Neural progenitor cell (in vitro differentiated cells): ENCODE measurements at regions not wholly inside any gene's neighbourhood (a gene's known extent, or its start where the extent isn't known, plus 50 kb on each side); places are given as distances from the start of the nearest gene placed in this dataset.

ENCODE experiments used
- DNase-seq: peaks from one replicate; pipeline ENCODE4 v3.0.0-alpha.2; 2016; ENCODE audit warnings: low spot score
- H2AFZ ChIP-seq: fragments of 200-600 bp; sonication (generic); replicated peaks from 2 replicates; pipeline ENCODE4 v1.6.1; 2016; ENCODE audit warnings: antibody characterized with exemption
- H3F3A ChIP-seq: fragments of 200-600 bp; sonication (generic); 2 replicates; pipeline ENCODE4 v1.6.1; 2016; ENCODE audit warnings: antibody characterized with exemption, low read depth
- H3K27ac ChIP-seq: fragments of 200-600 bp; sonication (generic); 2 replicates; pipeline ENCODE4 v1.5.1; 2016; ENCODE audit warnings: mild to moderate bottlenecking
- H3K27me3 ChIP-seq: fragments of 200-600 bp; sonication (generic); 2 replicates; pipeline ENCODE4 v1.6.1; 2016; ENCODE audit warnings: mild to moderate bottlenecking, moderate library complexity
- H3K36me3 ChIP-seq: fragments of 200-600 bp; sonication (generic); 2 replicates; pipeline ENCODE4 v1.5.1; 2016
- H3K4me1 ChIP-seq: fragments of 200-600 bp; sonication (generic); 2 replicates; pipeline ENCODE4 v1.6.1; 2016; ENCODE audit warnings: mixed run types
- H3K4me2 ChIP-seq: fragments of 200-600 bp; sonication (generic); 2 replicates; pipeline ENCODE4 v1.6.1; 2016
- H3K4me3 ChIP-seq: fragments of 200-600 bp; sonication (generic); 2 replicates; pipeline ENCODE4 v1.5.1; 2016
- H3K79me2 ChIP-seq: fragments of 200-600 bp; sonication (generic); 2 replicates; pipeline ENCODE4 v1.6.1; 2016; ENCODE audit warnings: low read depth
- H3K9ac ChIP-seq: fragments of 200-600 bp; sonication (generic); 2 replicates; pipeline ENCODE4 v1.6.1; 2016
- H3K9me3 ChIP-seq: fragments of 200-600 bp; sonication (generic); 2 replicates; pipeline ENCODE4 v1.5.1; 2016; ENCODE audit warnings: low read depth
- H4K20me1 ChIP-seq: fragments of 200-600 bp; sonication (generic); 2 replicates; pipeline ENCODE4 v1.6.1; 2016; ENCODE audit warnings: low read depth
- H3K27ac Mint-ChIP-seq: 3 replicates; pipeline ENCODE4 v1.8.0; 2021; ENCODE audit warnings: mixed read lengths
- H3K27me3 Mint-ChIP-seq: 2 replicates; pipeline ENCODE4 v1.8.0; 2022; ENCODE audit warnings: low read depth, mild to moderate bottlenecking, inconsistent platforms, moderate library complexity, mixed read lengths; ENCODE audit not compliant: insufficient read depth
- H3K36me3 Mint-ChIP-seq: 3 replicates; pipeline ENCODE4 v1.8.0; 2021; ENCODE audit warnings: mixed read lengths
- H3K4me1 Mint-ChIP-seq: 3 replicates; pipeline ENCODE4 v1.8.0; 2021; ENCODE audit warnings: mixed read lengths
- H3K4me3 Mint-ChIP-seq: 3 replicates; pipeline ENCODE4 v1.8.0; 2021; ENCODE audit warnings: mild to moderate bottlenecking, moderate library complexity, mixed read lengths
- H3K9me3 Mint-ChIP-seq: 3 replicates; pipeline ENCODE4 v1.8.0; 2020; ENCODE audit warnings: mixed read lengths
- EZH2 ChIP-seq: fragments of 200-600 bp; sonication (generic); IDR thresholded peaks from 2 replicates; pipeline ENCODE4 v1.6.1; 2017; ENCODE audit warnings: antibody characterized with exemption, mild to moderate bottlenecking, moderate library complexity
- EZH2phosphoT487 ChIP-seq: fragments of 200-600 bp; sonication (generic); IDR thresholded peaks from 2 replicates; pipeline ENCODE4 v1.6.1; 2017; ENCODE audit warnings: antibody characterized with exemption
- TF ChIP-seq, protein P1 (sequence below): fragments of 200-600 bp; sonication (generic); IDR thresholded peaks from 2 replicates; pipeline ENCODE4 v1.5.1; 2017; ENCODE audit warnings: antibody characterized with exemption, mild to moderate bottlenecking

- Histone ChIP-seq H3K9me3 (no peaks in the 10 kb centered on the region), H3K4me1 (no peaks in the 10 kb centered on the region), H3K4me3 (no peak overlapping the region), H3K27ac (no peak overlapping the region), H3K36me3 (no peaks in the 10 kb centered on the region), H3K79me2 (no peaks in the 10 kb centered on the region), H3K9ac (no peak overlapping the region), H3K27me3 (no peaks in the 10 kb centered on the region), H3F3A (no peaks in the 10 kb centered on the region), H4K20me1 (no peaks in the 10 kb centered on the region), H3K4me2 (no peak overlapping the region), H2AFZ (no peak overlapping the region)
- no peaks in the 10 kb centered on the region for H3K36me3 Mint-ChIP-seq
- TF ChIP-seq EZH2phosphoT487: no peak
- no peak for TF ChIP-seq EZH2
- TF ChIP-seq, protein P1, sequence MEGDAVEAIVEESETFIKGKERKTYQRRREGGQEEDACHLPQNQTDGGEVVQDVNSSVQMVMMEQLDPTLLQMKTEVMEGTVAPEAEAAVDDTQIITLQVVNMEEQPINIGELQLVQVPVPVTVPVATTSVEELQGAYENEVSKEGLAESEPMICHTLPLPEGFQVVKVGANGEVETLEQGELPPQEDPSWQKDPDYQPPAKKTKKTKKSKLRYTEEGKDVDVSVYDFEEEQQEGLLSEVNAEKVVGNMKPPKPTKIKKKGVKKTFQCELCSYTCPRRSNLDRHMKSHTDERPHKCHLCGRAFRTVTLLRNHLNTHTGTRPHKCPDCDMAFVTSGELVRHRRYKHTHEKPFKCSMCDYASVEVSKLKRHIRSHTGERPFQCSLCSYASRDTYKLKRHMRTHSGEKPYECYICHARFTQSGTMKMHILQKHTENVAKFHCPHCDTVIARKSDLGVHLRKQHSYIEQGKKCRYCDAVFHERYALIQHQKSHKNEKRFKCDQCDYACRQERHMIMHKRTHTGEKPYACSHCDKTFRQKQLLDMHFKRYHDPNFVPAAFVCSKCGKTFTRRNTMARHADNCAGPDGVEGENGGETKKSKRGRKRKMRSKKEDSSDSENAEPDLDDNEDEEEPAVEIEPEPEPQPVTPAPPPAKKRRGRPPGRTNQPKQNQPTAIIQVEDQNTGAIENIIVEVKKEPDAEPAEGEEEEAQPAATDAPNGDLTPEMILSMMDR: no peak
- no peak overlapping the region for H3K4me3 Mint-ChIP-seq
- H3K27ac Mint-ChIP-seq: no peak overlapping the region
- no peaks in the 10 kb centered on the region for H3K9me3 Mint-ChIP-seq
- no peaks in the 10 kb centered on the region for H3K4me1 Mint-ChIP-seq
- DNase-seq: no peak
- H3K27me3 Mint-ChIP-seq: peaks cover 8% of the 10 kb centered on the region
Measured at GRCh38 chr9:86469476-86470250, 115.5 kb upstream of the TUT7 start.

GRCh38 chr9:86464242-86464641 lies 110.0 kb upstream of the TUT7 start:
- no peaks in the 10 kb centered on the region for H3K36me3 Mint-ChIP-seq
- Histone ChIP-seq H3K4me1 (peaks cover under 1% of the 10 kb centered on the region), H2AFZ (no peak overlapping the region), H3K27me3 (no peaks in the 10 kb centered on the region), H3K9me3 (no peaks in the 10 kb centered on the region), H3K27ac (no peak overlapping the region), H3F3A (no peaks in the 10 kb centered on the region), H3K36me3 (no peaks in the 10 kb centered on the region), H4K20me1 (no peaks in the 10 kb centered on the region), H3K4me2 (no peak overlapping the region), H3K9ac (no peak overlapping the region), H3K79me2 (no peaks in the 10 kb centered on the region), H3K4me3 (no peak overlapping the region)
- H3K4me1 Mint-ChIP-seq: peaks cover 3% of the 10 kb centered on the region
- no peak overlapping the region for H3K4me3 Mint-ChIP-seq
- H3K9me3 Mint-ChIP-seq: no peaks in the 10 kb centered on the region
- TF ChIP-seq EZH2 (no peak), EZH2phosphoT487 (no peak)
- TF ChIP-seq, protein P1: no peak
- H3K27me3 Mint-ChIP-seq: peaks cover 11% of the 10 kb centered on the region
- no peak overlapping the region for H3K27ac Mint-ChIP-seq
- DNase-seq: no peak

DNA sequence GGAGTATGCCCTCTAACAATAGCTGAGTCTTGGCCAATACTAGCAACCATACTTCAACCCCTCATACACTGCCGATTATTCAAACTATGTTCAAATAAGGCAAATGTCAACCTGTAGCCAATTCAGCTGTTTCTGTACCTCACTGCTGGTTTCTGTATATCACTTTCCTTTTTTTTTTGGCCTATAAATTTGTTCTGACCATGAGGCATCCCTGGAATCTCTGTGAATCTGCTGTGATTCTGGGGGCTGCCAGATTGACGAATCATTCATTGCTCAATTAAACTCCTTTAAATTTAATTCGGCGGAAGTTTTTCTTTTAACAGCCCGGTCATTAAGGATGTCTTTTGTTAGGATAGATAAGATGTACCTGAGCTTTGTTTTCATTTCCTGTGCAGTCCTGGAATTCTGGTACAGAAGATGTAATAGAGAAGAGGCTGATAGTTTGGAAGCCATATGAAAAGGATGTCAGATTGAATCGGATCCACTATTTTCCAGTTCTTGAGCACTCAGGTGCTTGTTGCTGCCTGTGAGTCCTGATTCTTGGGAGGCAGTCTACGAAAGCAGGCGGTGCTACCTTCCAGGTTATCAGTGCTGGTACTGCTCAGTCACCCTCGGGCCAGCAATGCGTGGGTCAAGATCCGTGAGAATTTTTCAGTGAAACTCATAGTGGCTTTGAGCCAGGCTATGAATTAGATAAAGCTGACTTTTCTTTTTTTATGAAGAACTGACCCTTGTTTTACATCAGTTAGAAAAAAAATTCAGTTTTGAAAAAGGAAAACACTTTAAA lies 106.2 kb upstream of the TUT7 start:
- Histone ChIP-seq H3K27ac (no peak overlapping the region), H3K4me3 (no peak overlapping the region), H3K4me1 (peaks cover 16% of the 10 kb centered on the region), H3K27me3 (no peaks in the 10 kb centered on the region), H3F3A (no peaks in the 10 kb centered on the region), H2AFZ (no peak overlapping the region), H3K9me3 (no peaks in the 10 kb centered on the region), H4K20me1 (no peaks in the 10 kb centered on the region), H3K4me2 (no peak overlapping the region), H3K36me3 (no peaks in the 10 kb centered on the region), H3K79me2 (no peaks in the 10 kb centered on the region), H3K9ac (no peak overlapping the region)
- Mint-ChIP-seq H3K27ac (no peak overlapping the region), H3K9me3 (no peaks in the 10 kb centered on the region), H3K27me3 (peaks cover 3% of the 10 kb centered on the region), H3K4me3 (no peak overlapping the region), H3K36me3 (no peaks in the 10 kb centered on the region), H3K4me1 (peaks cover 11% of the 10 kb centered on the region)
- DNase-seq: no peak
- TF ChIP-seq EZH2 (no peak), EZH2phosphoT487 (no peak)
- TF ChIP-seq, protein P1: no peak
